T47D (cell line): ENCODE measurements at regions not wholly inside any gene's neighbourhood (a gene's known extent, or its start where the extent isn't known, plus 50 kb on each side); places are given as distances from the start of the nearest gene placed in this dataset.

Source experiments
- DNase-seq, 2 experiments: peaks; one replicate each; pipeline versions ENCODE4 v3.0.0 to v3.0.0-alpha.2; 2011 to 2012; ENCODE audit warnings: low read depth in 1 of 2, low spot score in 1 of 2
- JUND ChIP-seq: IDR thresholded peaks from 2 replicates; pipeline ENCODE4 v1.6.1; 2012; ENCODE audit warnings: low read depth
- in situ Hi-C: cut with HindIII; loops from 2 replicates; pipeline ENCODE4 v1.10.0; 2016; ENCODE audit warnings: low sequenced_read_pairs, low pct_unique_long_range_greater_than_20kb

DNA sequence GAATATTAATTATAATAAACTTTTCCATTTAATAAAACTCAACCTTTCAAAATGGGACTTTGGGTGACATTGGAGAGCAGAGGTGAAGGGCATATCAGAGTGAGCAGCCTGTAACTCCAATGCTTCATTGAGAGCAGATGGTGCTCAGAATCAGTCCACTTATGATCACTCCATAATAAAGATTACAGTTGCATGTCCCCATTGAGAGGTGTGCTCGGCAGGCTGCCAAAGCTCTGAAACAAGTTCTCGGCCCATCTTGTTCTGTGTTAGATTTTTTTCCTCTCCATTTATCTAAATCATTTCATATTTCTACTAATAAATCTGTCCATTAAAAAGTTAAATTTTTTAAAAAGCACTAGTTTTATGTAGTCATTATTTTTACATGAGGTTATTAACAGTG, 1786.4 kb upstream of the WWC1 start:
- in situ Hi-C loops, result no loop called here
- no peak for TF ChIP-seq JUND
- no peak for DNase-seq

DNA sequence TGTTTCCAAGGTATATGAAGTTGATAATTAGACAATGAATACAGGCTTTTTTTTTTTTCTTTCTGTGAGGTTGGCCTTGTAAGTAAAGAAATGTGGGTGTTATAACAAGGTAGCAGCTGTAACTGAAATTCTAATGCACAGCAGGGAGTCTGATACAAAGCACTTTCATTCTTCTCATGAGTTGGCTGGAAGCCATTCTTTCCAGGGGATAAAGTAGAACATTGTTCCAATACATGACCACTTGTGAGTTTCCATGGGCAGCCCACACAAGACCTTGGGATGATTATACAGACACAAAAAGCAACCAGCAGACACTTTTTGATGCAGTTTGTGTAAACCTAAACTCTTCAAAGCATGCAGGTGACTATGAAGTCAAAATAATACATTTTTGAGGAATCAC, 1785.9 kb upstream of the WWC1 start:
- no peak for DNase-seq
- in situ Hi-C loops, result no loop called here

GRCh38 chr5:166507810-166508425, 1783.5 kb upstream of the WWC1 start:
- TF ChIP-seq JUND, result no peak
- no peak for DNase-seq
- in situ Hi-C loops, result no loop called here

More for the DNA sequence above, 1785.9 kb upstream of the WWC1 start:
- no peak for TF ChIP-seq JUND

- in situ Hi-C loops, result no loop called here
- TF ChIP-seq JUND, result no peak
- DNase-seq, result peak; percentile 11 to 74
Measured at GRCh38 chr5:166509085-166509484, 1782.4 kb upstream of the WWC1 start.

GRCh38 chr5:166517976-166518375, 1773.5 kb upstream of the WWC1 start:
- no peak for TF ChIP-seq JUND
- in situ Hi-C loops, result no loop called here
- no peak for DNase-seq

DNA sequence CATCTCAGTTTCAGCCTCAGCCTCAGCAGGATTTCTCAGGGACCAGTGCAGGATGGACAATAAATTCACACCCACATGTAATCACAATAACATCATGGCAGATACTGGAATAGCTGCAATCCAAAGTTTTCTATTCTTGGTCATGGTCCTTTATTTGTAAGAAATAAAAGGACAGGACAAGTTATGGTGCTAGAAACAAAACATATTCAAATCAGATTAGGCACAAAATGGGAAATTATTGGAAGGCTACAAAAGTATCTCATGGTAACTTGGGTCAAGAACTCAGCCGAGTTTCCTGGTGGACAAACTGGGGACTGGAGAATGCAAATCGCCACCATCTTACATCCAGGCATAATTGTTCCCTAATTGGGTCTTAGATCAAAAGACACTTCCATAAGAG, 1768.2 kb upstream of the WWC1 start:
- DNase-seq, result no peak
- in situ Hi-C loops, result no loop called here
- TF ChIP-seq JUND, result no peak

- no peak for TF ChIP-seq JUND
- in situ Hi-C loops, result no loop called here
- no peak for DNase-seq
Measured at GRCh38 chr5:166529200-166529599, 1762.2 kb upstream of the WWC1 start.

DNA sequence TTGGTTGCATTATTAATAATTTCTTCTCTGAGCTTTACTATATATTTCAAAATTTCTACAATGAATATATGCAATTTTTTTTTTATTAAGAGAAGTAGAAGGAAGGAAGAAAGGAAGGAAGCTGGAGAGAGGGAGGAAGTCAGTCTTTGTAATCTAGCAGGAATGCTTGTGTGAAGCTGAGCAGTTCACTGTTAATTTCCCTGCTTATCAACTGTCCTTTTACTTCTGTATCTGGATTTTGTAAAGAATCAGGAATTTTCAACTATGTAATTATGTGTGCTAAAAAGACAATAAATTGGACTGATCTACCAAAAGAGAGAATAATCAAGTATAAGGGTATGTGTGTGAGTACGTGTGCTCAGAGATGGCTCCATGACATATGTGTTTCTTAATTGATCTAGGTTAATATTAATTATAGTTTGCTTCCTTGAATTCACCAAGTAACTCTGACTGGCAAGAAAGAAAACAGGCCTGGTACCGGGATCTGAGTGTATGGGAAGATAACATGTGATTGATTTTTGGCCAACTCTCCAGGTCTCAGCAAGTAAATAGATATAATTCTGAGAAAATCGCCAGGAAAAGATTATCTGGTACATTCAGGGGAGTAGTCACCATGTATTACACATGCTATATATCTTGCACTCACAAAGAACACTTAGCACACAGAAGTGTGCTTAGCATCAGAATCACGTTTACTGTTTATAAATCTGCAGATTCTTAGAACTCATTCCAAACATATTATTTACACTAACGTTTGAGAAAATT, 1758.8 kb upstream of the WWC1 start:
- DNase-seq, result no peak
- no peak for TF ChIP-seq JUND
- in situ Hi-C loops, result no loop called here

DNA sequence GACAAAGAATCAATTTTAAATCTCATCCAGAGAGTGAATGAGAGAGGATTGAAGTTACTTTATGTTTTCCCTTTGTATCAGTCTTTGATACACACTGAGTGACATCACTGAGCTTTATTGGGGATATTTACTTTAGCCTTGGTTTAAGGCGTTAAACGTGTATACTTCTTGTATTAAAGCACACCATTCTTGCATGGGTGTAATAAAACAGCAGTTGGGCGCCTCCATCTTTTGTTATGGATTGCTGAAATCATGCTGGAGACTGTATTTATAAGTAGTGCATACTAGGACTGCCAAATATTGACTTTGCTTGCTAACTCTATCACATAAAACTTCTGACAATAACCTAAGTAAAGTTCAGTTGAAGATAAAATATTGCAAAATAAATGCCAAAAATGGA, 1755.8 kb upstream of the WWC1 start:
- DNase-seq, result no peak
- TF ChIP-seq JUND, result no peak
- in situ Hi-C loops, result no loop called here

- TF ChIP-seq JUND, result no peak
- in situ Hi-C loops, result no loop called here
- no peak for DNase-seq
Measured at GRCh38 chr5:166540156-166540555, 1751.3 kb upstream of the WWC1 start.

DNA sequence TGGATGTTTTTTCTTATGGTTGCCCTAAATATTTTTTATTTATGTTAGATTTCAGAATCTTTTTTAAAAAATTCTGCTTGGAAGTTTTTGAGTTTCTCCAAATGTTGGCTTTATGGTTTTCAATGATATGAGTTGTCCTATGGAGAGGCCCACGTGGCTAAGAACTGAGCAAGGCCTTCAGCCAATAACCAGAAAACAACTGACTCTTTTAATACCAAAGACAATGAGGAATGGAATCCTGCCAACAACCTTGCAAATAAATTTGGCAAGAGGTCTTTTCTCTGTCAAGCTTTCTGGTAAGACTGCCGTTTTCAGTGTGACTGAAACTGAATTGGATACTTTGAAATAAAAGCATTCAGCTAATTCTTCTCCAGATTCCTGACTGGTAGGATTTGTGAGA, 1740.1 kb upstream of the WWC1 start:
- no peak for DNase-seq
- no peak for TF ChIP-seq JUND
- in situ Hi-C loops, result no loop called here

DNA sequence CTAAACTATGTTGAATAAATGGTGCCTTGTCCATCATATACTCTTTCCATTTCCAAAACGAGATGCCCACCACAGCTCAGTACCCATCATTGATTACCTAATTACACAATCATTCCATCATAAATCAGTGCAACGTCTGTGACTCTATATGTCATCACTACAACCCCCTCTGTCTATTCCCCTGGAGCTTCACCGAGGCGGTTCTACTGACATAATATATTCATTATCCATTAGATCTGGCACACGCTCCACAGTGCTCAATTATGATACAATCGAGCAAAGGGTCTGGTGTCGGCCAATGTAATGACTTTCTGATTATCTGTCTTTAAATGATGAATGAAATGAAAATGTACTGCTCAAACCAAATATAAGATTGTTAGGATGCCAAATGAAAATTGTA, 1737.7 kb upstream of the WWC1 start:
- in situ Hi-C loops, result no loop called here
- TF ChIP-seq JUND, result no peak
- DNase-seq, result no peak

DNA sequence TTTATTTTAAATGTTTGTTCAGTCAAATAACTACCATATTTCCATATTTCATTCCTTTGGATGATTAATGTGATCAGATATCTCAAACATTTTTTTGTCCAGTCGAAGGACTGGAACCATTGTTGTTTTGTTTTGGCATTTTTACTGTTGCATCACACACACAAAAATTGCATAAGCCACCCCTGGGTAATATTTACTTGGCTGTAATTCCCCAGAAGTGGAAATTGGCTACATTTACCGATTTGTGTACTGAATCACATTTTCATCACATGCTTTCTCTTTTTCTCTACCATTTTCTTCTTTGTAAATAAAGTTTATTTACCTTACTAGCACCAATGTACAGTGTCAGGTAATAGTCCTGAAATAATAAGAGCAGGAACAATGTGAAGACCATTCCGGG, 1729.7 kb upstream of the WWC1 start:
- in situ Hi-C loops, result no loop called here
- TF ChIP-seq JUND, result no peak

GRCh38 chr5:166562246-166562645, 1729.2 kb upstream of the WWC1 start:
- DNase-seq, result peak in 1 of 2 experiments; percentile 13
- in situ Hi-C loops, result no loop called here
- no peak for TF ChIP-seq JUND

More for the DNA sequence above, 1729.7 kb upstream of the WWC1 start:
- no peak for DNase-seq
